IPS DF 6.9 (cell line): ENCODE measurements at regions not wholly inside any gene's neighbourhood (a gene's known extent, or its start where the extent isn't known, plus 50 kb on each side); places are given as distances from the start of the nearest gene placed in this dataset.
"Not testable (repeated sequence)": the region's sequence is repeated elsewhere in the genome, so short reads cannot be mapped to it uniquely, and the experiment has no call there.

Source experiments
- DNase-seq: peaks from one replicate; pipeline ENCODE4 v3.0.0-alpha.2; 2013; ENCODE audit warnings: low read depth, low spot score
- H3K27ac ChIP-seq: one replicate; pipeline ENCODE4 v1.5.1; 2013; ENCODE audit warnings: low read length, control low read depth
- H3K27me3 ChIP-seq: 2 replicates; pipeline ENCODE4 v1.6.1; 2013; ENCODE audit warnings: mild to moderate bottlenecking, low read length; ENCODE audit not compliant: control insufficient read depth, insufficient read depth
- H3K36me3 ChIP-seq: 2 replicates; pipeline ENCODE4 v1.6.1; 2013; ENCODE audit warnings: low read length; ENCODE audit not compliant: control insufficient read depth, insufficient read depth
- H3K4me1 ChIP-seq: 2 replicates; pipeline ENCODE4 v1.6.1; 2013; ENCODE audit warnings: low read length; ENCODE audit not compliant: control insufficient read depth, insufficient read depth
- H3K4me3 ChIP-seq: 2 replicates; pipeline ENCODE4 v1.5.1; 2013; ENCODE audit warnings: mild to moderate bottlenecking, low read length
- H3K9me3 ChIP-seq: 2 replicates; pipeline ENCODE4 v1.6.1; 2013; ENCODE audit warnings: low read length, inconsistent platforms; ENCODE audit not compliant: control insufficient read depth, insufficient read depth
- WGBS: extraction: QIAGEN DNeasy Blood & Tissue Kit; methylation state at CpG from one replicate; pipeline ENCODE4 v1.1.7; 2013; ENCODE audit warnings: mixed read lengths, missing lambda C conversion rate; ENCODE audit not compliant: insufficient read length, insufficient coverage; 5-methylcytosine and 5-hydroxymethylcytosine counted together

- no peaks in the 10 kb centered on the region for H3K36me3 ChIP-seq
- H3K27me3 ChIP-seq: no peaks in the 10 kb centered on the region; the same call in 1 of the 2 replicates
- H3K4me3 ChIP-seq: no peak overlapping the region
- no peaks in the 10 kb centered on the region for H3K9me3 ChIP-seq
- H3K27ac ChIP-seq: no peak overlapping the region
- WGBS: no CpG with 5 or more reads among the region's 7 CpGs
- no peak for DNase-seq
- H3K4me1 ChIP-seq: no peaks in the 10 kb centered on the region
Observed at GRCh38 chr6:157727629-157728182, 95.3 kb upstream of the SNX9 start.

DNA sequence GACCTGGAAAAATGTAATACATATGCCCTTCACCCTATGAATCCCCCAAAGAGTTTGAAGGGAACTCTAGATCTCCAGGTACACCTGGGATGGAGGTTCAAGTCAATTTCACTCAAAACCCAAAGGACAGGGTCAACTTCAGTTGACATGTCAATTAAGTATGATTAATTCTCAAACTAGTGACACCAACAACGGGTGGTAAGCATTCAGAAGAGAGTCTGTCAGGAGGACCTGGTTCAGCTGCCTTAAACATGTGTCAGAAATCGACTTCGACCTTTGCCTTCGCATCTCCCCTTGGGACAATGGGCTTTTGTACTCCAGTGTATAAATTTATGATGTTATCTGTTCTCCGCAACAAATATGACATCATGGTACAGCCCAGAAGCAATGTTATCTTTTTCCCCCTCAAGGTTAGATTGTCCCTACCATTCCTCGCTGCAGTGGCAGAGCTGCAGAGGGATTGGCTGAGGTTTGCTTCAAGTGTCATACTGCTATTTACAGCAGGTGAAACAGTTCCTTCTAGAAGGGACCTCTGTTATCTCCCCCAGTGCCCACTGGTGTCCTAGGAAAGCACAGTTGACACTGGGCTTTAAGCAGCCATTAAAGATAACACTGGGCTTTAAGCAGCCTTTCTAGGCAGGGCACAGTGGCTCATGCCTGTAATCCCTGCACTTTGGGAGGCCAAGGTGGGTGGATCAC, 94.7 kb upstream of the SNX9 start:
- no CpG with 5 or more reads among the region's 6 CpGs for WGBS

GRCh38 chr6:157731221-157731620, 91.8 kb upstream of the SNX9 start:
- no peaks in the 10 kb centered on the region for H3K4me1 ChIP-seq
- H3K27ac ChIP-seq: no peak overlapping the region
- H3K4me3 ChIP-seq: no peak overlapping the region
- no peaks in the 10 kb centered on the region for H3K9me3 ChIP-seq
- no peaks in the 10 kb centered on the region for H3K36me3 ChIP-seq
- no CpG with 5 or more reads among the region's 5 CpGs for WGBS
- no peaks in the 10 kb centered on the region; the same call in 1 of the 2 replicates for H3K27me3 ChIP-seq
- DNase-seq: no peak

More for the DNA sequence above, 94.7 kb upstream of the SNX9 start:
- no peaks in the 10 kb centered on the region for H3K9me3 ChIP-seq
- H3K27ac ChIP-seq: no peak overlapping the region
- no peaks in the 10 kb centered on the region for H3K4me1 ChIP-seq
- DNase-seq: no peak
- no peaks in the 10 kb centered on the region for H3K36me3 ChIP-seq
- H3K4me3 ChIP-seq: no peak overlapping the region
- no peaks in the 10 kb centered on the region; the same call in 1 of the 2 replicates for H3K27me3 ChIP-seq

GRCh38 chr6:157732007-157732406, 91.0 kb upstream of the SNX9 start:
- no CpG with 5 or more reads among the region's 2 CpGs for WGBS

GRCh38 chr6:157732416-157733161, 90.5 kb upstream of the SNX9 start:
- no peak overlapping the region for H3K4me3 ChIP-seq
- H3K4me1 ChIP-seq: no peaks in the 10 kb centered on the region
- no peaks in the 10 kb centered on the region; the same call in 1 of the 2 replicates for H3K27me3 ChIP-seq
- H3K36me3 ChIP-seq: no peaks in the 10 kb centered on the region
- WGBS: no CpG with 5 or more reads among the region's 8 CpGs
- no peak overlapping the region for H3K27ac ChIP-seq
- no peak for DNase-seq
- no peaks in the 10 kb centered on the region for H3K9me3 ChIP-seq

More at GRCh38 chr6:157732007-157732406, 91.0 kb upstream of the SNX9 start:
- no peak for DNase-seq
- Histone ChIP-seq H3K4me1 (no peaks in the 10 kb centered on the region), H3K27me3 (no peaks in the 10 kb centered on the region; the same call in 1 of the 2 replicates), H3K4me3 (no peak overlapping the region), H3K9me3 (no peaks in the 10 kb centered on the region), H3K27ac (no peak overlapping the region), H3K36me3 (no peaks in the 10 kb centered on the region)

GRCh38 chr6:157736555-157736954, 86.5 kb upstream of the SNX9 start:
- not testable (repeated sequence) for H3K9me3 ChIP-seq, H3K27me3 ChIP-seq, H3K27ac ChIP-seq, H3K4me1 ChIP-seq, DNase-seq, H3K36me3 ChIP-seq, H3K4me3 ChIP-seq
- no CpG with 5 or more reads among the region's 4 CpGs for WGBS

DNA sequence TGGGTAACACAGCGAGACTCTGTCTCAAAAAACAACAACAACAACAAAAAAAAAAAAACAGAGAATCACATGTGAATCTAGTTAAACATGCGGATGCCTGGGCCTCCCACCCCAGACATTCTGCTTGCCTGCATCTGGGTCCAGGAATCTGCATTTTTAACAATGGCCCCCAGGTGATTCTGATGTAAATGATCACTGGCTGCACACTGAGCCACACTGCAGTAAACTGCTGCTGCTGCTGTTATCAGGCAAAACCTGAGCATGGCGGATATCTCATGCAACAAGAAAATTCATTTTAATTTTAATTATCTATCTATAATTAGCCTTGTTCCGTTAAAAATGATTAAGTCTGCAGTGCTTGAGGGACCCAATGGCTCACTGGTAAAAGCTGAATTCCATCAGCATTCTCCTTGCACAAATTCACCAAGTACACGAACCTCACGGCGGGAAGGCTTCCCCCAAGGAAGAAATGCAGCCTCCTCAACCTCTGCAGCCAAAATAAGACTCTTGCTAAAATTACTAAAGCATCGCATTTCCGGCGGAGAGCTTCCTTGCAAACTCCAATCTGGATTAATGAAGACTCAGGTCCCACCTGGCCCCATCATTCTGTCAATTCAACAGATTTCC, 81.6 kb upstream of the SNX9 start:
- Histone ChIP-seq H3K36me3 (no peaks in the 10 kb centered on the region), H3K9me3 (no peaks in the 10 kb centered on the region), H3K4me3 (no peak overlapping the region), H3K27ac (no peak overlapping the region), H3K27me3 (no peaks in the 10 kb centered on the region), H3K4me1 (peaks cover 3% of the 10 kb centered on the region)
- WGBS: no CpG with 5 or more reads among the region's 10 CpGs
- DNase-seq: no peak

DNA sequence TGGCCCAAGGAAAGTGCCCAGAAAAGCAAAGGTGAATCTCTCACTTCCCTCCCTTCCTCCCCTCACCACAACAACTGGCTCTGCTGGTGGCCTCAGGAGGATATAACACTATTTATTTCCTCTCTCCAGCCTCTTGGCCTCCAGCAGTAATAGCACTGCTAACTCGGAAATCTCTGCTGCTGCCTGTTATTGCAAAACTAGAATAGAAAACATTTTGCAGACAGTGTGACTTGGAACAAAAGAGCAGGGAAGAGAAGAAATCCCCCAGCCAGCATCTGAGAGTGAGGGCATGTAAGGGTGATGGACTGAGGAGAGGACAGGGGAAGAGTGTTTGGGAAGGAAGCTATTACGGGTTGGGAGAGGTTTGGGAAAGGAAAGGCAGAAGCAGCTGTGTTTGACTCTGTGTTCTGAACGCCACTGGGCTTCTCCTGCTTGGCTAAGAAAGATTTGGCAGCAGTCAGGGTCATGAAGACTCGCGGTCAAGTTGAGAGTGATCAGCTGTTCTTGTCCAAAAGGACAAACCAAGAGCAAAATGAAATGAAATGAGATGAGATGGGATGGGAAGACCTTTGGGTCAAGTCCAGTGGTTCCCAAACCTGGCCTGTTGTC, 81.0 kb upstream of the SNX9 start:
- Histone ChIP-seq H3K9me3 (no peaks in the 10 kb centered on the region), H3K27ac (no peak overlapping the region)
- WGBS: no CpG with 5 or more reads among the region's 5 CpGs

DNA sequence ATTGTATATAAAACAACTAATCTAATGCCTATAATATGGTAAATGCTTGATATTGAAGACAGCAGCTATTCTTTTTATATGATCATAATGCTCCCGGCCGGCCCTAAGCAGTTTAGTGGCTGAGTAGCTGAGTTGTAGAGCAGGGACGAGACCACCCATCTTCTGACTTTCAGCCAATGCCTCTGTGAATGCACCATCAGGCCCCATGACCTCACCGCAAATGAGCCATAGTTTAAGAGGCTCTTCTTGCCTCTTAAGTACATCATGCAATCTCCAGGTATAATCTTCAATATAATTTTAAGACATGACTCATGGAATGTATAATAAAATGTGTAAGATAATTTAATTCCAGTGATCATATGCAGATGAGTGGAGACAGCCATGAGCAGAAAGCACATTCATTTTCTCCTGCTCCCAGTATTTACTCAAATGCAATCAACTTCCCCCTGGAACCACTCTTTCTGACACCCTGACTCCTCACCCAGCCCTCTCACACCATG, 78.9 kb upstream of the SNX9 start:
- DNase-seq: no peak
- Histone ChIP-seq H3K36me3 (no peaks in the 10 kb centered on the region), H3K4me3 (no peak overlapping the region), H3K9me3 (no peaks in the 10 kb centered on the region), H3K27ac (no peak overlapping the region), H3K27me3 (no peaks in the 10 kb centered on the region), H3K4me1 (peaks cover 3% of the 10 kb centered on the region)
- no CpG with 5 or more reads among the region's 4 CpGs for WGBS

More for the DNA sequence above, 81.0 kb upstream of the SNX9 start:
- no peak overlapping the region for H3K4me3 ChIP-seq
- no peaks in the 10 kb centered on the region for H3K36me3 ChIP-seq
- H3K4me1 ChIP-seq: peaks cover 3% of the 10 kb centered on the region
- H3K27me3 ChIP-seq: no peaks in the 10 kb centered on the region
- no peak for DNase-seq

- H3K4me1 ChIP-seq: no peaks in the 10 kb centered on the region; the same call in 1 of the 2 replicates
- no peak overlapping the region for H3K27ac ChIP-seq
- H3K27me3 ChIP-seq: no peaks in the 10 kb centered on the region
- no peak for DNase-seq
- no peak overlapping the region for H3K4me3 ChIP-seq
- WGBS: no CpG with 5 or more reads among the region's 8 CpGs
- no peaks in the 10 kb centered on the region for H3K36me3 ChIP-seq
- H3K9me3 ChIP-seq: no peaks in the 10 kb centered on the region; the same call in 1 of the 2 replicates
Observed at GRCh38 chr6:157746897-157747296, 76.1 kb upstream of the SNX9 start.
